ENCODE measurements at regions not wholly inside any gene's neighbourhood (a gene's known extent, or its start where the extent isn't known, plus 50 kb on each side); places are given as distances from the start of the nearest gene placed in this dataset.

DNA sequence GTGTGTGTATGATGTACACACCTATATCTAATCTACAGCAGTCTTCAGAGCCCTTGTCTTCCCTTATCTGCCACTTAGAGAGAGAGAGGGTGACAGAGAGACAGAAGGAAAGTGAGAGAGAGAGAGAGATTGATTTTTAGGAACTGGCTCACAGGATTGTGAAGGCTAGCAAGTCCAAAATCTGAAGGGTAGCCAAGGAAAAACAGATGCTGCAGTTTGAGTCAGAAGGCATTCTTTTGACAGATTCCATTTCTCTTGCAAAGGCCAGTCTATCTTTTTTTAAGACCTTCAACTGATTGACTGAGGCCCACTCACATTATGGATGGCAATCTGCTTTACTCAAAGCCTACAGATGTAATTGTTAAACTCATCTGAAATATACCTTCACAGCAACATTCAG lies 664.0 kb upstream of the IGFBP7 start (continued):
- TF ChIP-seq POLR2AphosphoS5 (IDR thresholded peaks at IDR 0.05; ENCODE audit: low read depth) (no peak), NANOG (IDR thresholded peaks at IDR 0.05; ENCODE audit: borderline replicate concordance) (no peak), ZNF114 (CRISPR knock-in tag; IDR thresholded peaks at IDR 0.05) (no peak), ZNF331 (CRISPR knock-in tag; IDR thresholded peaks at IDR 0.05; ENCODE audit: low read depth) (no peak), STAT1 (IDR thresholded peaks at IDR 0.05; ENCODE audit: unreplicated experiment) (no peak), JUNB (IDR thresholded peaks at IDR 0.05; ENCODE audit: unreplicated experiment) (no peak), ETS1 (IDR thresholded peaks at IDR 0.05) (no peak), CREB1 (CRISPR knock-in tag; IDR thresholded peaks at IDR 0.05; ENCODE audit: low read depth) (no peak), EZH2 (IDR thresholded peaks at IDR 0.05; ENCODE audit: low read depth, unreplicated experiment) (no peak)
- TF ChIP-seq, protein P1, sequence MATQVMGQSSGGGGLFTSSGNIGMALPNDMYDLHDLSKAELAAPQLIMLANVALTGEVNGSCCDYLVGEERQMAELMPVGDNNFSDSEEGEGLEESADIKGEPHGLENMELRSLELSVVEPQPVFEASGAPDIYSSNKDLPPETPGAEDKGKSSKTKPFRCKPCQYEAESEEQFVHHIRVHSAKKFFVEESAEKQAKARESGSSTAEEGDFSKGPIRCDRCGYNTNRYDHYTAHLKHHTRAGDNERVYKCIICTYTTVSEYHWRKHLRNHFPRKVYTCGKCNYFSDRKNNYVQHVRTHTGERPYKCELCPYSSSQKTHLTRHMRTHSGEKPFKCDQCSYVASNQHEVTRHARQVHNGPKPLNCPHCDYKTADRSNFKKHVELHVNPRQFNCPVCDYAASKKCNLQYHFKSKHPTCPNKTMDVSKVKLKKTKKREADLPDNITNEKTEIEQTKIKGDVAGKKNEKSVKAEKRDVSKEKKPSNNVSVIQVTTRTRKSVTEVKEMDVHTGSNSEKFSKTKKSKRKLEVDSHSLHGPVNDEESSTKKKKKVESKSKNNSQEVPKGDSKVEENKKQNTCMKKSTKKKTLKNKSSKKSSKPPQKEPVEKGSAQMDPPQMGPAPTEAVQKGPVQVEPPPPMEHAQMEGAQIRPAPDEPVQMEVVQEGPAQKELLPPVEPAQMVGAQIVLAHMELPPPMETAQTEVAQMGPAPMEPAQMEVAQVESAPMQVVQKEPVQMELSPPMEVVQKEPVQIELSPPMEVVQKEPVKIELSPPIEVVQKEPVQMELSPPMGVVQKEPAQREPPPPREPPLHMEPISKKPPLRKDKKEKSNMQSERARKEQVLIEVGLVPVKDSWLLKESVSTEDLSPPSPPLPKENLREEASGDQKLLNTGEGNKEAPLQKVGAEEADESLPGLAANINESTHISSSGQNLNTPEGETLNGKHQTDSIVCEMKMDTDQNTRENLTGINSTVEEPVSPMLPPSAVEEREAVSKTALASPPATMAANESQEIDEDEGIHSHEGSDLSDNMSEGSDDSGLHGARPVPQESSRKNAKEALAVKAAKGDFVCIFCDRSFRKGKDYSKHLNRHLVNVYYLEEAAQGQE (IDR thresholded peaks at IDR 0.05; ENCODE audit: unreplicated experiment), result no peak
- TF ChIP-seq, protein P2, sequence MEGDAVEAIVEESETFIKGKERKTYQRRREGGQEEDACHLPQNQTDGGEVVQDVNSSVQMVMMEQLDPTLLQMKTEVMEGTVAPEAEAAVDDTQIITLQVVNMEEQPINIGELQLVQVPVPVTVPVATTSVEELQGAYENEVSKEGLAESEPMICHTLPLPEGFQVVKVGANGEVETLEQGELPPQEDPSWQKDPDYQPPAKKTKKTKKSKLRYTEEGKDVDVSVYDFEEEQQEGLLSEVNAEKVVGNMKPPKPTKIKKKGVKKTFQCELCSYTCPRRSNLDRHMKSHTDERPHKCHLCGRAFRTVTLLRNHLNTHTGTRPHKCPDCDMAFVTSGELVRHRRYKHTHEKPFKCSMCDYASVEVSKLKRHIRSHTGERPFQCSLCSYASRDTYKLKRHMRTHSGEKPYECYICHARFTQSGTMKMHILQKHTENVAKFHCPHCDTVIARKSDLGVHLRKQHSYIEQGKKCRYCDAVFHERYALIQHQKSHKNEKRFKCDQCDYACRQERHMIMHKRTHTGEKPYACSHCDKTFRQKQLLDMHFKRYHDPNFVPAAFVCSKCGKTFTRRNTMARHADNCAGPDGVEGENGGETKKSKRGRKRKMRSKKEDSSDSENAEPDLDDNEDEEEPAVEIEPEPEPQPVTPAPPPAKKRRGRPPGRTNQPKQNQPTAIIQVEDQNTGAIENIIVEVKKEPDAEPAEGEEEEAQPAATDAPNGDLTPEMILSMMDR (conservative IDR thresholded peaks at IDR 0.05; ENCODE audit: low read depth in 2 of 2), result no peak

- H3K4me1 Mint-ChIP-seq, result 0 out of 3 replicates have a peak, but pooled peaks cover 2% of the 10 kb centered on the region
- H3K9me3 Mint-ChIP-seq, result peaks cover 9% of the 10 kb centered on the region
- no peak overlapping the region for H3K27ac Mint-ChIP-seq
- no peak overlapping the region for H3K27ac ChIP-seq (ENCODE audit: low read depth)
- no peaks in the 10 kb centered on the region for H3K4me1 ChIP-seq (ENCODE audit: insufficient read depth)
- no peak overlapping the region for H3K4me3 ChIP-seq
- DNase-seq (ENCODE audit: low spot score) (no peak), ATAC-seq (no peak)
- no peak overlapping the region for H2AFZ ChIP-seq
- peaks cover 3% of the 10 kb centered on the region; the same call in 2 of the 3 replicates for H3K36me3 Mint-ChIP-seq (ENCODE audit: low read depth)
- H3K79me2 ChIP-seq (replicated peaks; ENCODE audit: insufficient read depth), result no peaks in the 10 kb centered on the region
- H3K4me2 ChIP-seq, result no peak overlapping the region
- H3K4me3 Mint-ChIP-seq, result no peak overlapping the region
- no peaks in the 10 kb centered on the region for H3K36me3 ChIP-seq (ENCODE audit: insufficient read depth)
- no peaks in the 10 kb centered on the region for H3F3A ChIP-seq (replicated peaks; ENCODE audit: low read depth)
- peaks cover 10% of the 10 kb centered on the region for H3K9me2 ChIP-seq (ENCODE audit: insufficient read depth)
- no peaks in the 10 kb centered on the region for H3K27me3 ChIP-seq (ENCODE audit: insufficient read depth)
- H4K20me1 ChIP-seq (replicated peaks; ENCODE audit: insufficient read depth), result no peaks in the 10 kb centered on the region
- peaks cover 2% of the 10 kb centered on the region for H3K27me3 Mint-ChIP-seq (ENCODE audit: insufficient read depth, low read depth, poor library complexity)
- no peak for TF ChIP-seq POLR2AphosphoS5 (IDR thresholded peaks at IDR 0.05; ENCODE audit: low read depth)
- TF ChIP-seq JUNB (IDR thresholded peaks at IDR 0.05; ENCODE audit: unreplicated experiment), result no peak
- no peak for TF ChIP-seq STAT1 (IDR thresholded peaks at IDR 0.05; ENCODE audit: unreplicated experiment)
- TF ChIP-seq NANOG (IDR thresholded peaks at IDR 0.05; ENCODE audit: borderline replicate concordance), result no peak
- TF ChIP-seq, protein P3, sequence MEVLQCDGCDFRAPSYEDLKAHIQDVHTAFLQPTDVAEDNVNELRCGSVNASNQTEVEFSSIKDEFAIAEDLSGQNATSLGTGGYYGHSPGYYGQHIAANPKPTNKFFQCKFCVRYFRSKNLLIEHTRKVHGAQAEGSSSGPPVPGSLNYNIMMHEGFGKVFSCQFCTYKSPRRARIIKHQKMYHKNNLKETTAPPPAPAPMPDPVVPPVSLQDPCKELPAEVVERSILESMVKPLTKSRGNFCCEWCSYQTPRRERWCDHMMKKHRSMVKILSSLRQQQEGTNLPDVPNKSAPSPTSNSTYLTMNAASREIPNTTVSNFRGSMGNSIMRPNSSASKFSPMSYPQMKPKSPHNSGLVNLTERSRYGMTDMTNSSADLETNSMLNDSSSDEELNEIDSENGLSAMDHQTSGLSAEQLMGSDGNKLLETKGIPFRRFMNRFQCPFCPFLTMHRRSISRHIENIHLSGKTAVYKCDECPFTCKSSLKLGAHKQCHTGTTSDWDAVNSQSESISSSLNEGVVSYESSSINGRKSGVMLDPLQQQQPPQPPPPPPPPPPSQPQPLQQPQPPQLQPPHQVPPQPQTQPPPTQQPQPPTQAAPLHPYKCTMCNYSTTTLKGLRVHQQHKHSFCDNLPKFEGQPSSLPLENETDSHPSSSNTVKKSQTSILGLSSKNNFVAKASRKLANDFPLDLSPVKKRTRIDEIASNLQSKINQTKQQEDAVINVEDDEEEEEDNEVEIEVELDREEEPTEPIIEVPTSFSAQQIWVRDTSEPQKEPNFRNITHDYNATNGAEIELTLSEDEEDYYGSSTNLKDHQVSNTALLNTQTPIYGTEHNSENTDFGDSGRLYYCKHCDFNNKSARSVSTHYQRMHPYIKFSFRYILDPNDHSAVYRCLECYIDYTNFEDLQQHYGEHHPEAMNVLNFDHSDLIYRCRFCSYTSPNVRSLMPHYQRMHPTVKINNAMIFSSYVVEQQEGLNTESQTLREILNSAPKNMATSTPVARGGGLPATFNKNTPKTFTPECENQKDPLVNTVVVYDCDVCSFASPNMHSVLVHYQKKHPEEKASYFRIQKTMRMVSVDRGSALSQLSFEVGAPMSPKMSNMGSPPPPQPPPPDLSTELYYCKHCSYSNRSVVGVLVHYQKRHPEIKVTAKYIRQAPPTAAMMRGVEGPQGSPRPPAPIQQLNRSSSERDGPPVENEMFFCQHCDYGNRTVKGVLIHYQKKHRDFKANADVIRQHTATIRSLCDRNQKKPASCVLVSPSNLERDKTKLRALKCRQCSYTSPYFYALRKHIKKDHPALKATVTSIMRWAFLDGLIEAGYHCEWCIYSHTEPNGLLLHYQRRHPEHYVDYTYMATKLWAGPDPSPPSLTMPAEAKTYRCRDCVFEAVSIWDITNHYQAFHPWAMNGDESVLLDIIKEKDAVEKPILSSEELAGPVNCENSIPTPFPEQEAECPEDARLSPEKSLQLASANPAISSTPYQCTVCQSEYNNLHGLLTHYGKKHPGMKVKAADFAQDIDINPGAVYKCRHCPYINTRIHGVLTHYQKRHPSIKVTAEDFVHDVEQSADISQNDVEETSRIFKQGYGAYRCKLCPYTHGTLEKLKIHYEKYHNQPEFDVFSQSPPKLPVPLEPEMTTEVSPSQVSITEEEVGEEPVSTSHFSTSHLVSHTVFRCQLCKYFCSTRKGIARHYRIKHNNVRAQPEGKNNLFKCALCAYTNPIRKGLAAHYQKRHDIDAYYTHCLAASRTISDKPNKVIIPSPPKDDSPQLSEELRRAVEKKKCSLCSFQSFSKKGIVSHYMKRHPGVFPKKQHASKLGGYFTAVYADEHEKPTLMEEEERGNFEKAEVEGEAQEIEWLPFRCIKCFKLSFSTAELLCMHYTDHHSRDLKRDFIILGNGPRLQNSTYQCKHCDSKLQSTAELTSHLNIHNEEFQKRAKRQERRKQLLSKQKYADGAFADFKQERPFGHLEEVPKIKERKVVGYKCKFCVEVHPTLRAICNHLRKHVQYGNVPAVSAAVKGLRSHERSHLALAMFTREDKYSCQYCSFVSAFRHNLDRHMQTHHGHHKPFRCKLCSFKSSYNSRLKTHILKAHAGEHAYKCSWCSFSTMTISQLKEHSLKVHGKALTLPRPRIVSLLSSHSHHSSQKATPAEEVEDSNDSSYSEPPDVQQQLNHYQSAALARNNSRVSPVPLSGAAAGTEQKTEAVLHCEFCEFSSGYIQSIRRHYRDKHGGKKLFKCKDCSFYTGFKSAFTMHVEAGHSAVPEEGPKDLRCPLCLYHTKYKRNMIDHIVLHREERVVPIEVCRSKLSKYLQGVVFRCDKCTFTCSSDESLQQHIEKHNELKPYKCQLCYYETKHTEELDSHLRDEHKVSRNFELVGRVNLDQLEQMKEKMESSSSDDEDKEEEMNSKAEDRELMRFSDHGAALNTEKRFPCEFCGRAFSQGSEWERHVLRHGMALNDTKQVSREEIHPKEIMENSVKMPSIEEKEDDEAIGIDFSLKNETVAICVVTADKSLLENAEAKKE (CRISPR knock-in tag; IDR thresholded peaks at IDR 0.05), result no peak
- TF ChIP-seq ZNF114 (CRISPR knock-in tag; IDR thresholded peaks at IDR 0.05), result no peak
These were observed 656.2 kb upstream of the IGFBP7 start for GRCh38 chr4:57766341-57766740.

Measured in GM23338 (cell line).